H9 (cell line): ENCODE measurements at regions not wholly inside any gene's neighbourhood (a gene's known extent, or its start where the extent isn't known, plus 50 kb on each side); places are given as distances from the start of the nearest gene placed in this dataset.

Experiments
- DNase-seq: peaks from one replicate; pipeline ENCODE4 v3.0.0-alpha.2; 2017
- H2AFZ ChIP-seq: one replicate; pipeline ENCODE4 v1.6.1; 2013; ENCODE audit warnings: mild to moderate bottlenecking, low read length, control low read depth, moderate library complexity
- H2AK5ac ChIP-seq: 2 replicates; pipeline ENCODE4 v1.6.1; 2013; ENCODE audit warnings: low read length, control low read depth, mixed read lengths; ENCODE audit not compliant: insufficient read length
- H2BK120ac ChIP-seq: one replicate; pipeline ENCODE4 v1.6.1; 2013; ENCODE audit warnings: low read depth, mild to moderate bottlenecking, low read length, control low read depth, inconsistent platforms; ENCODE audit not compliant: poor library complexity, severe bottlenecking
- H2BK12ac ChIP-seq: 2 replicates; pipeline ENCODE4 v1.6.1; 2013; ENCODE audit warnings: low read length, control low read depth, mixed read lengths, low read depth; ENCODE audit not compliant: insufficient read length
- H2BK15ac ChIP-seq: 2 replicates; pipeline ENCODE4 v1.6.1; 2013; ENCODE audit warnings: low read depth, low read length, control low read depth
- H2BK20ac ChIP-seq: one replicate; pipeline ENCODE4 v1.6.1; 2013; ENCODE audit warnings: low read depth, mild to moderate bottlenecking, low read length, control low read depth, inconsistent platforms; ENCODE audit not compliant: poor library complexity, severe bottlenecking
- H2BK5ac ChIP-seq: 2 replicates; pipeline ENCODE4 v1.6.1; 2013; ENCODE audit warnings: low read length, control low read depth, mixed read lengths; ENCODE audit not compliant: insufficient read length
- H3K14ac ChIP-seq: 2 replicates; pipeline ENCODE4 v1.6.1; 2013; ENCODE audit warnings: low read length, control low read depth; ENCODE audit not compliant: insufficient read depth
- H3K18ac ChIP-seq: 2 replicates; pipeline ENCODE4 v1.6.1; 2013; ENCODE audit warnings: low read depth, mild to moderate bottlenecking, mixed read lengths, low read length, control low read depth; ENCODE audit not compliant: insufficient read length
- H3K23ac ChIP-seq: 2 replicates; pipeline ENCODE4 v1.6.1; 2013; ENCODE audit warnings: low read length, control low read depth, mixed read lengths, low read depth; ENCODE audit not compliant: insufficient read length
- H3K23me2 ChIP-seq: 2 replicates; pipeline ENCODE4 v1.6.1; 2013; ENCODE audit warnings: low read depth, mild to moderate bottlenecking, mixed read lengths, low read length, control low read depth; ENCODE audit not compliant: insufficient read length, poor library complexity, severe bottlenecking
- H3K27ac ChIP-seq: 2 replicates; pipeline ENCODE4 v1.5.1; 2013; ENCODE audit warnings: low read length, control low read depth, mixed read lengths, low read depth; ENCODE audit not compliant: insufficient read length
- H3K27me3 ChIP-seq: 2 replicates; pipeline ENCODE4 v1.6.1; 2013; ENCODE audit warnings: low read length, control low read depth, inconsistent platforms; ENCODE audit not compliant: insufficient read depth
- H3K4ac ChIP-seq: 2 replicates; pipeline ENCODE4 v1.6.1; 2013; ENCODE audit warnings: low read depth, mild to moderate bottlenecking, control low read depth, inconsistent platforms, low read length, moderate library complexity
- H3K4me1 ChIP-seq: 2 replicates; pipeline ENCODE4 v1.6.1; 2013; ENCODE audit warnings: low read length, control low read depth, inconsistent platforms; ENCODE audit not compliant: insufficient read depth
- H3K4me2 ChIP-seq: 2 replicates; pipeline ENCODE4 v1.6.1; 2013; ENCODE audit warnings: low read length, control low read depth, mixed read lengths; ENCODE audit not compliant: insufficient read length, insufficient read depth
- H3K56ac ChIP-seq: 2 replicates; pipeline ENCODE4 v1.6.1; 2013; ENCODE audit warnings: low read depth, mild to moderate bottlenecking, mixed read lengths, low read length, control low read depth; ENCODE audit not compliant: insufficient read length
- H3K79me1 ChIP-seq: 2 replicates; pipeline ENCODE4 v1.6.1; 2013; ENCODE audit warnings: low read depth, mild to moderate bottlenecking, moderate library complexity, low read length, control low read depth, inconsistent platforms; ENCODE audit not compliant: insufficient read depth, poor library complexity, severe bottlenecking
- H3K79me2 ChIP-seq: 2 replicates; pipeline ENCODE4 v1.6.1; 2013; ENCODE audit warnings: low read length, control low read depth, inconsistent platforms; ENCODE audit not compliant: insufficient read depth
- H3K9ac ChIP-seq: 2 replicates; pipeline ENCODE4 v1.6.1; 2013; ENCODE audit warnings: low read length, control low read depth, mixed read lengths; ENCODE audit not compliant: insufficient read length; ENCODE audit errors: extremely low read depth
- H3K9me3 ChIP-seq: one replicate; pipeline ENCODE4 v1.6.1; 2013; ENCODE audit warnings: low read depth, low read length, inconsistent platforms; ENCODE audit not compliant: control insufficient read depth
- H3T11ph ChIP-seq: one replicate; pipeline ENCODE4 v1.6.1; 2013; ENCODE audit warnings: mild to moderate bottlenecking, low read length, control low read depth, inconsistent platforms
- H4K20me1 ChIP-seq: one replicate; pipeline ENCODE4 v1.6.1; 2013; ENCODE audit not compliant: control insufficient read depth, insufficient read length, insufficient read depth
- H4K5ac ChIP-seq: 2 replicates; pipeline ENCODE4 v1.6.1; 2013; ENCODE audit warnings: low read depth, mild to moderate bottlenecking, mixed read lengths, low read length, control low read depth; ENCODE audit not compliant: insufficient read length
- H4K8ac ChIP-seq: replicated peaks from 2 replicates; pipeline ENCODE4 v1.6.1; 2013; ENCODE audit warnings: low read length, control low read depth, mixed read lengths, low read depth; ENCODE audit not compliant: insufficient read length
- H4K91ac ChIP-seq: 2 replicates; pipeline ENCODE4 v1.6.1; 2013; ENCODE audit warnings: low read depth, mild to moderate bottlenecking, moderate library complexity, mixed read lengths, low read length, control low read depth; ENCODE audit not compliant: insufficient read length
- H3K27ac Mint-ChIP-seq, 3 experiments: 2 replicates in 2 of 3; 3 replicates in 1 of 3; pipeline ENCODE4 v1.8.0; 2020 to 2021; ENCODE audit warnings: mixed read lengths in 3 of 3, mild to moderate bottlenecking in 1 of 3, moderate library complexity in 1 of 3
- H3K27me3 Mint-ChIP-seq: 2 replicates; pipeline ENCODE4 v1.8.0; 2021; ENCODE audit warnings: low read depth, mild to moderate bottlenecking, moderate library complexity, mixed read lengths
- H3K36me3 Mint-ChIP-seq, 3 experiments: 2 replicates in 2 of 3; 3 replicates in 1 of 3; pipeline ENCODE4 v1.8.0; 2020 to 2021; ENCODE audit warnings: low read depth in 3 of 3, mixed read lengths in 3 of 3; ENCODE audit not compliant: insufficient read depth in 1 of 3
- H3K4me1 Mint-ChIP-seq, 2 experiments: 2 replicates each; pipeline ENCODE4 v1.8.0; 2020; ENCODE audit warnings: mixed read lengths in 2 of 2
- H3K4me3 Mint-ChIP-seq, 2 experiments: 2 replicates in 1 of 2; 3 replicates in 1 of 2; pipeline ENCODE4 v1.8.0; 2020 to 2021; ENCODE audit warnings: mild to moderate bottlenecking in 2 of 2, mixed read lengths in 2 of 2, moderate library complexity in 1 of 2
- H3K9me3 Mint-ChIP-seq, 2 experiments: 2 replicates in 1 of 2; 3 replicates in 1 of 2; pipeline ENCODE4 v1.8.0; 2020; ENCODE audit warnings: mild to moderate bottlenecking in 2 of 2, mixed read lengths in 2 of 2, moderate library complexity in 1 of 2
- CTCF ChIP-seq: fragments of 200-600 bp; sonication (generic); conservative IDR thresholded peaks from 3 replicates; pipeline ENCODE4 v1.8.0; 2021; ENCODE audit warnings: antibody characterized with exemption, mild to moderate bottlenecking

GRCh38 chr14:43031598-43031997 is 1424.9 kb downstream of the LRFN5 start:
- Histone ChIP-seq H2AK5ac (no peak overlapping the region), H4K20me1 (no peaks in the 10 kb centered on the region), H2BK5ac (no peak overlapping the region), H2BK120ac (no peak overlapping the region), H3K4me2 (no peak overlapping the region), H3K79me1 (no peaks in the 10 kb centered on the region), H3T11ph (no peak overlapping the region), H4K8ac (no peak overlapping the region), H3K23ac (no peak overlapping the region), H2BK20ac (no peak overlapping the region), H3K9me3 (no peaks in the 10 kb centered on the region), H3K27ac (no peak overlapping the region), H3K18ac (no peak overlapping the region), H2BK12ac (no peak overlapping the region), H3K79me2 (no peaks in the 10 kb centered on the region), H2BK15ac (no peak overlapping the region), H4K5ac (no peak overlapping the region), H2AFZ (no peak overlapping the region), H3K23me2 (no peaks in the 10 kb centered on the region), H3K4ac (no peak overlapping the region), H4K91ac (no peak overlapping the region), H3K9ac (no peak overlapping the region), H3K27me3 (no peaks in the 10 kb centered on the region), H3K14ac (no peak overlapping the region), H3K56ac (no peak overlapping the region), H3K4me1 (no peaks in the 10 kb centered on the region)
- no peak overlapping the region for H3K4me3 Mint-ChIP-seq
- H3K27me3 Mint-ChIP-seq = no peaks in the 10 kb centered on the region
- no peaks in the 10 kb centered on the region for H3K9me3 Mint-ChIP-seq
- no peak for DNase-seq
- H3K36me3 Mint-ChIP-seq = no peaks in the 10 kb centered on the region
- TF ChIP-seq CTCF = no peak
- no peak overlapping the region for H3K27ac Mint-ChIP-seq
- no peaks in the 10 kb centered on the region for H3K4me1 Mint-ChIP-seq
